Thoracic aorta (tissue), 2 donors: ENCODE measurements at regions not wholly inside any gene's neighbourhood (a gene's known extent, or its start where the extent isn't known, plus 50 kb on each side); places are given as distances from the start of the nearest gene placed in this dataset.

Source experiments
- ATAC-seq: fragments of 150-250 bp; one replicate; pipeline ENCODE4 v1.8.0; 2017; ENCODE audit warnings: low read depth; ENCODE audit not compliant: insufficient number of reproducible peaks, low FRiP score
- DNase-seq: peaks from one replicate; pipeline ENCODE4 v3.0.0-alpha.2; 2020; ENCODE audit warnings: low spot score
- H3K27ac ChIP-seq, 2 donors: fragments of 200-600 bp; sonication (generic); 1 replicate in 1 of 2; 2 replicates in 1 of 2; pipeline ENCODE4 v1.5.1; 2016; ENCODE audit warnings: mild to moderate bottlenecking in 2 of 2, moderate library complexity in 2 of 2
- H3K27me3 ChIP-seq: fragments of 200-600 bp; sonication (generic); replicated peaks from 2 replicates; pipeline ENCODE4 v1.6.0; 2016; ENCODE audit warnings: mild to moderate bottlenecking; ENCODE audit not compliant: insufficient read depth
- H3K36me3 ChIP-seq: fragments of 200-600 bp; sonication (generic); one replicate; pipeline ENCODE4 v1.5.1; 2016
- H3K4me1 ChIP-seq, 2 donors: fragments of 200-600 bp; sonication (generic); 1 replicate in 1 of 2; 2 replicates in 1 of 2; pipeline versions ENCODE4 v1.5.1 to v1.6.0; 2016; ENCODE audit warnings: low read depth in 2 of 2, mild to moderate bottlenecking in 1 of 2; ENCODE audit not compliant: control insufficient read depth in 1 of 2
- H3K4me3 ChIP-seq: fragments of 200-600 bp; sonication (generic); 2 replicates; pipeline ENCODE4 v1.5.1; 2016; ENCODE audit warnings: mild to moderate bottlenecking
- H3K9me3 ChIP-seq: fragments of 200-600 bp; sonication (generic); 2 replicates; pipeline ENCODE4 v1.5.1; 2016
- CTCF ChIP-seq: fragments of 200-600 bp; sonication (generic); IDR thresholded peaks from one replicate; pipeline ENCODE4 v1.5.1; 2019; ENCODE audit warnings: antibody characterized with exemption

DNA sequence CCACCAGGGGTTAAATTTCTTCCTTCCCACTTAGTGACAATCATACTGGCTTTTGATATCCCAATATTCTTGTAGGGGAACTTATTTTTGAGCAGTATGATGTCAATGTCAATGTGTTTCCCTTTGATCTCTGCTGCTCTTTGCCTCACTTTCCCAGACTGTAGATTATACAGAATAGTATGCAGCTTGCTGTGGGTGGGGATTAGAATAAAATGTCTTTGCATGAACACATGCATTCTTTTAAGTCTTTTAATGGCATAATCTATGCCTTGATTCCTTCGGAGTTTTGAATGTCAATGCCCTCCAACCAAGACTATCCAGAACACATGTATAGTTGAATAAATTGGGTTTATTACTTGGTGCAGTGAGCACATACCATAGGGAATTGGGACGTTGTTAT, 125.5 kb downstream of the IL20RB start:
- DNase-seq: no peak
- H3K9me3 ChIP-seq: no peaks in the 10 kb centered on the region
- H3K4me1 ChIP-seq: no peaks in the 10 kb centered on the region
- no peaks in the 10 kb centered on the region for H3K36me3 ChIP-seq
- H3K27ac ChIP-seq: no peak overlapping the region
- no peaks in the 10 kb centered on the region for H3K27me3 ChIP-seq
- TF ChIP-seq CTCF: no peak
- ATAC-seq: no peak
- no peak overlapping the region for H3K4me3 ChIP-seq

DNA sequence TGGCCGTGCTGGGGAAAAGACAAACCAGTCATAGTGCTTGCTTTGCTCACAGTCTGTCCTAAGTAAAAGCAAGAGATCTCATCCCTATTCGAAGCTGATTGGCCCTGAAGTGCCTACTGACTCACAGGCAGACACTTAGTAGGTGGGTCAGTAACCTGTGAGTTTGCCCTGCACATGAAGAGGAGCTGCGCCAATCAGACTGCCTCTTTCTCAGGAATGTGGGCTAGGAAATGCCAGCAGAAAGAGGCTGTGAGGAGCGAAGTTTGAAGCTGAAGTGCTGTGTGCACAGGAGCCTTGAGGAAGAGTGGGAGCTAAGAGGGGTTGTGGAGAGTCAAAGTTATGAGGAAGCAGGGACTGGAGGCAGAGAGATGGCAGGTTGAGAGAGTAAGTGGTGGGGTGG, 126.8 kb downstream of the IL20RB start:
- no peaks in the 10 kb centered on the region for H3K9me3 ChIP-seq
- H3K27ac ChIP-seq: no peak overlapping the region
- H3K4me1 ChIP-seq: no peaks in the 10 kb centered on the region
- ATAC-seq (no peak), DNase-seq (no peak)
- no peaks in the 10 kb centered on the region for H3K36me3 ChIP-seq
- H3K4me3 ChIP-seq: no peak overlapping the region
- no peaks in the 10 kb centered on the region for H3K27me3 ChIP-seq
- TF ChIP-seq CTCF: no peak

DNA sequence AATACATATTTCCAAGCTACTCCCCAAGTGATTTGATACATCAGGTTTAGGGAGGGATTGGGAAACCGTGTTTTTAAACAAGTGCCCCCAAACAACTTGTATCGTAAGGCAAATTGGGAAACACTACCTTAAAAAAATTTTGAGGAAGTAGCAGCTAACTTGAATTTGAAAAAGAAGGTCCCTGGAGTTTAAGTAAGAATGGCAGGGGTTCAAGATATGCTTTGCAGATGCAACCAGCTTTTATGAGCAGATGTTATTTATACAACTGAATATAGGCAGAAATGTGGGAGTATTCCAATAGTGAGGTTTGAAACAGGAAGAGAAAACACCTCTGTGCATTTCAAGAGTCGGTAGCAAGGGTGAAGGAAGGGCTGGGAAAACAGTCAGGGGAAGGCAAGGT, 139.6 kb downstream of the IL20RB start:
- no peak overlapping the region for H3K4me3 ChIP-seq
- no peaks in the 10 kb centered on the region for H3K9me3 ChIP-seq
- DNase-seq (no peak), ATAC-seq (no peak)
- no peaks in the 10 kb centered on the region for H3K4me1 ChIP-seq
- no peak for TF ChIP-seq CTCF
- no peak overlapping the region for H3K27ac ChIP-seq
- no peaks in the 10 kb centered on the region for H3K36me3 ChIP-seq
- no peaks in the 10 kb centered on the region for H3K27me3 ChIP-seq

DNA sequence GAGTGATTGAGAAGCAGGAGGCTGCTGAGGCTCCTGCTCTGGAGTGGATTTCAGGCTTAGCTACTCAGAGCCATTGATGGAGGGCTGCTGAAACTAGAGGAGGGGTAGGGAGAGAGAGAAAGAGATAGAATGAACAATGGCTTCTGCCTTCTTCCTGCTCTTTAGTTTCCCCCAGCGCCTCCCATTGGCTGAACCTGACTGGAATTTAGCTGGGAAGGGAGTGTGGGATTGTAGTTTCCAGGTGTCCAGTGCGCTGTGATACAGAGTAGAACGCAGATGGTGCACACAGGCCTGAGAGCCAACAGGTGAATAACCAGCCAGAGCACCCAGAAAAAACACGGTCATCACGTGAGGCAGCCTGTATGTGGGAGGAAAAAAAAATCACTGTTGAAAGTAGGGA, 140.1 kb downstream of the IL20RB start:
- no peak for ATAC-seq

GRCh38 chr3:137099364-137100219, 141.8 kb downstream of the IL20RB start:
- Histone ChIP-seq H3K27me3 (no peaks in the 10 kb centered on the region), H3K36me3 (no peaks in the 10 kb centered on the region), H3K9me3 (no peaks in the 10 kb centered on the region), H3K27ac (no peak overlapping the region), H3K4me1 (no peaks in the 10 kb centered on the region), H3K4me3 (no peak overlapping the region)
- ATAC-seq (no peak), DNase-seq (no peak)
- no peak for TF ChIP-seq CTCF

More for the DNA sequence above, 140.1 kb downstream of the IL20RB start:
- no peaks in the 10 kb centered on the region for H3K27me3 ChIP-seq
- no peaks in the 10 kb centered on the region for H3K4me1 ChIP-seq
- H3K36me3 ChIP-seq: no peaks in the 10 kb centered on the region
- no peaks in the 10 kb centered on the region for H3K9me3 ChIP-seq
- no peak overlapping the region for H3K4me3 ChIP-seq
- TF ChIP-seq CTCF: no peak
- DNase-seq: no peak
- no peak overlapping the region for H3K27ac ChIP-seq
